Pancreas (tissue), 10 donors: ENCODE measurements at regions not wholly inside any gene's neighbourhood (a gene's known extent, or its start where the extent isn't known, plus 50 kb on each side); places are given as distances from the start of the nearest gene placed in this dataset.

Experiments used
- ATAC-seq, 4 donors: fragments of 200-7000 bp; cut with Tn5 transposase; one replicate each; pipeline versions ENCODE4 v1.8.0 to v1.9.1; 2020; ENCODE audit warnings: mild to moderate bottlenecking in 4 of 4, moderate library complexity in 4 of 4
- DNase-seq, 6 donors: peaks; one replicate each; pipeline ENCODE4 v3.0.0-alpha.2; 2020
- FAIRE-seq: peaks from 2 replicates; lab custom pipeline; 2012; peaks lifted over from hg19 to GRCh38; lab: Jason Lieb, UNC
- H3K27ac ChIP-seq, 4 donors: fragments of 200-600 bp; sonication (generic); 1 replicate in 3 of 4; 2 replicates in 1 of 4; pipeline versions ENCODE4 v1.5.0 to v1.8.0; 2020
- H3K27me3 ChIP-seq, 4 donors: fragments of 200-600 bp; one replicate each; pipeline ENCODE4 v1.8.0; 2021
- H3K36me3 ChIP-seq, 3 donors: fragments of 200-600 bp; sonication (generic) in 1 of 3; one replicate each; pipeline versions ENCODE4 v1.5.0 to v1.8.0; 2020 to 2021
- H3K4me1 ChIP-seq, 3 donors: fragments of 200-600 bp; one replicate each; pipeline ENCODE4 v1.8.0; 2021
- H3K4me3 ChIP-seq, 4 donors: fragments of 200-600 bp; sonication (generic) in 2 of 4; one replicate each; pipeline versions ENCODE4 v1.5.0 to v1.8.0; 2020 to 2021
- H3K9me3 ChIP-seq, 4 donors: fragments of 200-600 bp; one replicate each; pipeline ENCODE4 v1.8.0; 2021
- CTCF ChIP-seq, 4 donors: fragments of 200-600 bp; sonication (generic) in 3 of 4; IDR thresholded peaks; one replicate each; pipeline versions ENCODE4 v1.5.0 to v1.8.0; 2021; ENCODE audit warnings: antibody characterized with exemption in 4 of 4
- WGBS, 2 donors: extraction: QIAGEN DNeasy Blood & Tissue Kit; methylation state at CpG; one replicate each; pipeline ENCODE4 v1.1.7; 2013; 5-methylcytosine and 5-hydroxymethylcytosine counted together
- intact Hi-C, 3 donors: fragments of 100-400 bp; cut with DNase I; formaldehyde crosslinking; loops; one replicate each; pipeline versions ENCODE4 v1.11.1 to v1.14.2; 2022
- donor health status: healthy with polysubstance abuse.
- donor health status: DM: no; HTN: no; CAD: no; lungs with moderate emphysema.
- donor health status: DM: no; HTN: no; CAD: no.
- donor health status: control.
- donor health status: control.
- donor health status: Bipolar disorder and iron deficiency.
- donor health status: DM: yes; HTN: yes; CAD: no.
- donor health status: DM: no; HTN: no; CAD: no.
- donor health status: DM: no; HTN: no; CAD: no.
- donor health status: DM: yes; HTN: yes; CAD: no.

GRCh38 chr2:65782996-65783650 lies 350.7 kb upstream of the SPRED2 start:
- H3K4me3 ChIP-seq = no peak overlapping the region
- H3K27ac ChIP-seq = no peak overlapping the region
- H3K4me1 ChIP-seq = no peaks in the 10 kb centered on the region
- ATAC-seq (no peak), DNase-seq (no peak), FAIRE-seq (no peak)
- 74 to 80% methylated on average over 5 of the region's 5 CpGs for WGBS, 2 donors
- H3K36me3 ChIP-seq = no peaks in the 10 kb centered on the region
- H3K9me3 ChIP-seq = no peaks in the 10 kb centered on the region
- intact Hi-C loops = no loop called here
- no peak for TF ChIP-seq CTCF (IDR thresholded peaks at IDR 0.05)
- no peaks in the 10 kb centered on the region for H3K27me3 ChIP-seq

- intact Hi-C loops = no loop called here
- no peak for TF ChIP-seq CTCF (IDR thresholded peaks at IDR 0.05)
- Histone ChIP-seq H3K36me3 (no peaks in the 10 kb centered on the region), H3K4me3 (no peak overlapping the region), H3K27me3 (no peaks in the 10 kb centered on the region), H3K4me1 (no peaks in the 10 kb centered on the region), H3K9me3 (no peaks in the 10 kb centered on the region), H3K27ac (no peak overlapping the region)
- no peak for FAIRE-seq
- no peak for DNase-seq
- 59 to 72% methylated on average over 1 of the region's 1 CpG for WGBS, 2 donors
- no peak for ATAC-seq
These were observed 349.8 kb upstream of the SPRED2 start for GRCh38 chr2:65782186-65782585.

GRCh38 chr2:65781756-65782155 lies 349.4 kb upstream of the SPRED2 start:
- H3K27ac ChIP-seq = no peak overlapping the region
- FAIRE-seq (no peak), DNase-seq (no peak), ATAC-seq (no peak)
- no peaks in the 10 kb centered on the region for H3K36me3 ChIP-seq
- H3K4me1 ChIP-seq = no peaks in the 10 kb centered on the region
- intact Hi-C loops = no loop called here
- H3K4me3 ChIP-seq = no peak overlapping the region
- no peaks in the 10 kb centered on the region for H3K27me3 ChIP-seq
- no peaks in the 10 kb centered on the region for H3K9me3 ChIP-seq
- TF ChIP-seq CTCF (IDR thresholded peaks at IDR 0.05) = no peak

- no peaks in the 10 kb centered on the region for H3K9me3 ChIP-seq
- no peaks in the 10 kb centered on the region for H3K4me1 ChIP-seq
- intact Hi-C loops = no loop called here
- TF ChIP-seq CTCF (IDR thresholded peaks at IDR 0.05) = no peak
- no peak overlapping the region for H3K4me3 ChIP-seq
- WGBS, 2 donors = 55 to 67% methylated on average over 1 of the region's 1 CpG
- ATAC-seq (no peak), FAIRE-seq (no peak), DNase-seq (no peak)
- no peaks in the 10 kb centered on the region for H3K27me3 ChIP-seq
- H3K36me3 ChIP-seq = no peaks in the 10 kb centered on the region
- H3K27ac ChIP-seq = no peak overlapping the region
These were observed 346.6 kb upstream of the SPRED2 start for GRCh38 chr2:65779021-65779420.

- Histone ChIP-seq H3K4me3 (no peak overlapping the region), H3K4me1 (no peaks in the 10 kb centered on the region), H3K36me3 (no peaks in the 10 kb centered on the region), H3K9me3 (no peaks in the 10 kb centered on the region), H3K27ac (no peak overlapping the region), H3K27me3 (no peaks in the 10 kb centered on the region)
- 85% methylated on average over 2 of the region's 2 CpGs for WGBS, 2 donors
- DNase-seq (no peak), ATAC-seq (no peak), FAIRE-seq (no peak)
- intact Hi-C loops = no loop called here
- no peak for TF ChIP-seq CTCF (IDR thresholded peaks at IDR 0.05)
These were observed 345.7 kb upstream of the SPRED2 start for GRCh38 chr2:65778137-65778536.
